Cerebellar nuclear complex (tissue), 1 donor: ENCODE measurements at regions not wholly inside any gene's neighbourhood (a gene's known extent, or its start where the extent isn't known, plus 50 kb on each side); places are given as distances from the start of the nearest gene placed in this dataset.

Experiments
- DNase-seq, 2 experiments: peaks; one replicate each; lab custom pipeline; 2025; lab: John Stamatoyannopoulos, UW

DNA sequence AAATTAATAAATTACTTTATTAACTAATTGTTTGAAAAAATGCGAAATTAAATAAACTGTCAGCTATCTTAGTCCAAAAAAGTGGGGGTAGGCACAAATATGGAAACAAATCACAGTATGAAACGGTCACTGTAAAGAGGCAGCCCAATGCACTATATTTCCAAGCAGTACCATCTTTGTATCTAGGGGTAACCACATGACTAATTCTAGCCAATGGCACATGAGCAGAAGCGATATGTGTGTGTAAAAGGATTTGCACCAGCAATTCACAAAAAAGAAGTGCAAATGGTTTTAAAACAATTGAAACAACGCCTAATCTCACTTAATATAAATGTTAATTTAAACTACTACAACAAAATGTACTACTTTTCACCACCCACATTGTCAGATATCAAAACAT is 129.5 kb upstream of the PRNP start:
- DNase-seq = no peak

DNA sequence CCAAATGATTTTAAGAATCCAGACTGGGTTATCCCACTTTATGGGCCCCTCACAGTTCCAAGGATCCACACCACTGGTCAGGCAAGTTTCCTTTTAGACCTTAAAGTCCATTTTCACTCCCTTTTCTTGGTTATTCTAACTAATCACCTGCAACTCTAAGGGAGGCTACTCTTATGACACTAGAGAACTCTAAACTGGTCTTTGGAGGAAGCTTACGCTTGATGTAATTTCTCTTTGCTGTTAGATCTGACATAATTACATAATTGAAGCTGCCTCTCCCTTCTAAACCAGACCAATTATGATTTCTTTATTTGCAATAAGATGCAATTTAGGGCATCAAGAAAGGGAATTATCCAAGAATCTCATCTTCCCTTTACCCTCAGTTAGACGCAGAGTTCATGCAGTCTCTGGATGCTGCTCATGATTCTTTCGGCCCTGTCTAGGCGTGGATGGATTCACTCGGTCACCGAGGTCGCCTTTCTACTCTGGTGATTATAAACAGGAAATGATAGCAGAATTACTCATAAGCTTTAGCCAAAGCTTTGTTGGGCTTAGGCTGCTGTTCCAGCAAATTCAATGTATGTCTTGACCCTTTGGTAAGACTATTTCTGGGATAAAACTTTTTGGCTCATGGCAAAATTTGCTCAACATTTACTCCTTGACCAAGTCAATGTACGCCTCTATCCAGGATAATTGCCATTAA is 130.9 kb upstream of the PRNP start:
- DNase-seq = no peak

GRCh38 chr20:4554346-4554745 is 131.9 kb upstream of the PRNP start:
- DNase-seq = no peak

DNA sequence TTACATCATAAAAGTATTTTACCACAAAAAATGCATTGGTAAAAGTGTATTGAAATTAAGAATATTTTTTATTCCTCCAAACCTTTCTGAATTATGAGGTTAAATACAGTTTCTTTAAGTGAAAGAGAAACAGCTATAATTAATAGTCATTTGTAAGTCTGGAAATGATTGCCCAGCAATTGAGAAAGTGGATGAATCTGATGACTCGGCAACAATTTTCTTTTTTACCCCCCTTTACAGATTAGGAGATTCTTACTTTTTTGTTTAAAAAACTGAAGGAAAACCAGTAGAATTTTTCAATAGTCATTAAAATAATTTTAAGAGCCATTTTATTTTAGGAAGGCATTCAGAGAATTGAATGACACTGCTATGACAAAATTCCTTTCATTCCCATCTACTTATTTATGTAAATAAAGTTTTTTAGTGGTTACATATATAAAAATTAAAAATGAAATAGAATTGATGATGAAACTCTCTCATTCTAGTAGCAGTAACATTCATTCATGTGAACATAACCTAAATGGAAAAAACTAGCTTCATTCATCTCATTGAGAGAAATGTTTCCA is 134.1 kb upstream of the PRNP start:
- DNase-seq = no peak

DNA sequence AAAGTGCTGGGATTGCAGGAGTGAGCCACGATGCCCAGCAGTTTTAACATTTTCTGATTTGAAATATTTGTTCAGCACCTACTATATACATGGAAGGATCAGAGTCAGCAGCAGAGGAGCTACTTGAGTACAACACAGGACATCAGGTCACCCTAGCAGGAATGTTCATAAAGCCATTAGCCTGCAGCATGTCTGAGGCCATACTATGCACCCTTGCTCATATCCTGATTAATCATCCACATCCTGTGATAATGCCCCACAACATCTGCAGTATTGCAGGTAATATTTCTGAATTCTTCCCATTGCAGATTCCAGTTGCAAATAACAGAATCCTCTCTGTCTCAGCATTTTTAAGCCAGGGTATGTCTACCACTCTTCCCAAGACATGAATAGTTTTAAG is 135.5 kb upstream of the PRNP start:
- no peak for DNase-seq

DNA sequence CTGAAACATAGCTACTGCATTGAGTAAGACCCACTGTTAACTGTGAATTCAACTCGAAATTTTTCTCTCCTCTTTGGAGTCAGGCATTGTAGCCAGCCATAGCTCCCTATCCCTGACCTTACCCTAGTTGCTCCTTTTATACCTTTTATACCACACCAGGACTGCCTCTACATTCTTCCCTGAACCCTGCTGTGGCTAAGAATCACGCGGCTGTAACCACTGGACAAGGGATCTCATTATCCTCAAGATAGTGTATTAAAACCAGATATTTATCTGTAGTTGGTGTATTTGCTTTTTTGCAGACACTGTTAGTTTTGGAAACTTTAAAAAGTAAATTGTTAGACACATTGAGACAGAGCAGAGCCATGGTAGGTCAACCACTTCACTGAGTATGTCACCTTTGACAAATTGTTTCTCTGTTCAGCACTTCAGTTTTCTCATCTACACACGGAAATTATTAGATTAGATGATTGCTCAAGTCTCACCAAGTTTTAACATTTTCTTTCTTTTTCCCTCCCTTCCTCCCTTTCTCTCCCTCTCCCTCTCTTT is 136.5 kb upstream of the PRNP start:
- DNase-seq = no peak

- no peak for DNase-seq
Measured at GRCh38 chr20:4548552-4548951, 137.7 kb upstream of the PRNP start.

DNA sequence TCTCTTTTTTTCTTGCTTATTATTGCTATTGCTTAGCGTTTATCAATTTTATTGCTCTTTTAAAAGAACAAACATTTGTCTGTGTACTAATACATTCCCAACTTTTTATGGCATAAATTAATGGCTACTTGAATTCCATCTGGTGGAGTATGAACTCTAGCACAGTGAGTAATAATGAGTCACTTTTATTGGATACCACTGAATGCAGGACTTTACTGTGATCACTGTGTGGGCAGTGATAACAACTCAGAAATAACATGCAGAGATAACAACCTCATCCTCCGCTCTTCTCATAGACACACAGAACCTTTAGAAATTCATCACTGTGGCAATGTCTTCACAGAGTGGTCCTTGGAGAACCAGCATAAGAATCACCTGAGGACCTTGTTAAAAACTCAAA is 139.5 kb upstream of the PRNP start:
- no peak for DNase-seq

DNA sequence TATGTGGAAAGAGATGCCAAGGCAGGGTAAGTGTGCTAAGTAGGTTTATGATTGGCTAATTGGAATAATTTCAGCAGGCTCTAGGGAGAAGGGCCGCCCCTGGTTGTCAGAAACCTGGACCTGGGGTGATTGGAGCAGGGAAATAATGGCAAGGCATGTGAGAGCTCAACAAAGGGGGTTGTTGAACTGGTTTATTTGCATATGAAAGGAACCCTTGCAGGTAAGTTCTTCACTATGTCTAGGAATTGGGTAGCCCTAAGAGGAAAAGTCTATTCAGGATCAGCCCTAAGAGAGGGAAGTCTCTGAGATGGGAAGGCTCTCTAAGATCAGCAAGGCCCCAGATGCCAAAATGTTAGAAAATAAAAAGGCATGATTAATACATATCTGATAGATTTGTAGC is 139.9 kb upstream of the PRNP start:
- DNase-seq = no peak

DNA sequence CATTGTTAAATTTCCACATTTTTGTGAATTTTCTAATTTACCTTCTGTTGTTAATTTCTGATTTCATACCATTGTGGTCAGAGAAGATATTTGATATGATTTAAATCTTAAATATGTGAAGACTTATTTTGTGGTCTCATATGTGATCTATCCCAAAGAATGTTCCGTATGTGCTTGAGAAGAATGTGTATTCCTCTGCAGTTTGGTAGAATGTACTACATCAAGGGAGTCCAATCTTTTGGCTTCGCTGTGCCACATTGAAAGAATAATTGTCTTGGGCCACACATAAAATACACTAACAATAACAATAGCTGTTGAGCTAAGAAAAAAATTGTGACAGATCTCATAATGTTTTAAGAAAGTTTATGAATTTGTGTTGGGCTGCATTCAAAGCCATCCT is 140.7 kb upstream of the PRNP start:
- DNase-seq = no peak

DNA sequence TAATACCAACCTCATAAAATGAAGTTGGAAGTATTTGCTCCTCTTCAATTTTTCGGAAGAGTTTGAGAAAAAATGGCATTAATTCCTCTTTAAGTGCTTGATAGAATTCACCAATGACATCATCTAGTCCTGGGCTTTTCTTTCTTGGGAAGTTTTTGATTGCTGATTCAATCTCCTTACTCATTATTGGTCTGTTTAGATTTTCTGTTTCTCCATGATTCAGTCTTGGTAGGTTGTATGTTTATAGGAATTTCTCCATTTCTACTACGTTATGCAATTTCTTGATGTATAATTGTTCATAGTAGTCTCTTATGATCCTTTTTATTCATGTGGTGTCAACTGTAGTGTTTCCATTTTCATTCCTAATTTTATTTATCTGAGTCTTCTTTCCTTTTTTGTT is 141.5 kb upstream of the PRNP start:
- DNase-seq = no peak

GRCh38 chr20:4542270-4542669 is 144.0 kb upstream of the PRNP start:
- no peak for DNase-seq

GRCh38 chr20:4534315-4534714 is 151.9 kb upstream of the PRNP start:
- DNase-seq = no peak

GRCh38 chr20:4533368-4534133 is 152.7 kb upstream of the PRNP start:
- no peak for DNase-seq

- DNase-seq = no peak
Measured at GRCh38 chr20:4532772-4533171, 153.5 kb upstream of the PRNP start.

GRCh38 chr20:4524792-4525191 is 161.5 kb upstream of the PRNP start:
- DNase-seq = no peak

DNA sequence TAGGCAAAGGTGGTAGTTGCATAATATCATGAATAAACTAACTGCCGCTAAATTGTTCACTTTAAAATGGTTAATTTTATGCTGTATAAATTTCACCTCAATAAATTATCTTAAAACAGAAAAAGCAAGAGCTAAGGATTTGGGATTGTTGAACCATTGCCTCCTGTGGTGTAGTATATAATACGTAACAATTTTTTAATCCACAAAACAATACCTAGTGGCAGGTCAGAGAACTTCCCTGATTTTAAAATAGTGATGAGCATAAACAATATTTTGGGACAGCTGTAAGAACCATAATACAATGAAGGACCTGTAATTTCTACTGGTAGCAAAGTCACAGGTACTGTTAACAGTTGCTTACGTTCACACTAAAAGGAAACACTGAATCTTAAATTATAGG is 161.9 kb upstream of the PRNP start:
- DNase-seq = no peak

GRCh38 chr20:4522310-4522709 is 163.9 kb upstream of the PRNP start:
- DNase-seq = no peak

DNA sequence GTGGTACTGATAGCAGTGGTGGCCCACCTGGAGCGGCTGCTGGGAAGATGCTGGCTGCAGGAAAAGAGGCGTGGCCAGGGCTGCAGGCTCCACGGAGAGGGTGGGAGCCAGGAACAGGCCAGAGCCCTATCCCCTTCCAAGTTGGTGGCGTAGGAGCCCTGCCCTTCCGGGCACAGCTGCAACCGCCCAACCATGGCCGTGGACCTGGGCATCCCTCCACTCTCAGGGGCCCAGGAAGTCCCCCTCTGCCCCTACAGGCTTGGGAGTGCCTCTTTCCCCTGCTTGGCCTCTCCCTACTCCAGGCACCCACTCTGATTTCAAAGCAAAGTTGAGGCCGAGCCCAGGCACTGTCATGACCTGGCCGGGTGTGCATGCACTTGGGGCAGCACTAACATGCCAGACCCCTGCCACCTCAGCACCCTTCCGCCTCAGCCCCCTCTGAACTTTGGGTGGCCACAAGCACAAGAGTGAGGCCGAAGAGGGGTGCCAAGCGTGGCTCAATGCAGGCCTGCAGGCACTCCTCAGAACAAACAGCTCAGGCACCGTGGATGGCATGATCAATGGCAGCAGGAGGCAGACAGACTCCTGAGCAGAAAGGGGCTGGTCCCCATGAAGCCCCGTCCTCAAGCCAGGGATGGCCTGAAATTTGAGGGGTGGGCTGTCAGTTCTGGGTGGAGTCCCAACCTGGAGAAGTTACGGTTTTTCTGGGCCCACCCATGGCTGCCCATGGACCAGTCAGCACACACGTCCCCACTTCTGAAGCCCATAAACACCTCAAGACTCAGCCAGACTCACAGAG is 164.9 kb upstream of the PRNP start:
- no peak for DNase-seq

DNA sequence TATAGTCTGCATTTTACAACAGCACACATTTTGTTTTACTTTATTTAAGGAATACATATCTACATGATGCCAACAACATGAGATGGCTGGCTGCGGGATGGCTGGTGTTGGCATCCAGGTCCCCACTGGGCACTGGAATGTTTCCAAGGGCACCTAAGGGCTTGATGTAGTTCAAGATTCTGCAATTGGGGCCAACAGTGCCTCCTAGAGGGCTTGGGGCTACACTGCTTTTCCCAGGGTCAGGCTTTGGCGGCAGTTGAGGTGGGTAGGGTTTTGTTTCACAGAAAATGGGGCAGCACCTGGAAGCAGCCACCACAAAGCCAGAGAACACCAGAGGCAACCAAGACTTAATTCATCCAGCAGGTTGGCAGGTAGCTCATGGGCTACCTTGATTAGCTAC is 166.7 kb upstream of the PRNP start:
- DNase-seq = no peak

DNA sequence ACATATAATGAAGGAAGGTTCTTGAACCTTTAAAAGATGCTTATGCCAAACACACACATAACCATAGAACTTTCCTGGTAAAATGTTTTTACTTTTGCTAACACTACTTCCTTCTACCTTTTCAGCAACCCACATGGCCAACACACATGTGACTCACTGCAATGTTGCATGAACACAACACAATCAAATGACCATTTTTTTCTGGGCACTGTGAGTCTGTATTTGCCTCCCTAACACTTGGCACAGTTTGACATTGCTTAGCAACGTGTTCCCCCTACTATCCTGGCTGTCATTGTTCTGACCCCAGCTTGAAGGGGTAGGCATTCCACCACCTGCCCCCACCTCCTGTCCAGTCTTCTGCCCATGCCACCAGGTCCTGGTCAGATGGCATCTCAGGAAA is 169.4 kb upstream of the PRNP start:
- no peak for DNase-seq

- DNase-seq = no peak
Measured at GRCh38 chr20:4513720-4514119, 172.5 kb upstream of the PRNP start.
